Nephron progenitor cell (in vitro differentiated cells): ENCODE measurements at regions not wholly inside any gene's neighbourhood (a gene's known extent, or its start where the extent isn't known, plus 50 kb on each side); places are given as distances from the start of the nearest gene placed in this dataset.
A peak's percentile ranks its signal among the peaks of the same experiment; 100 is the strongest.
"Not testable (repeated sequence)": the region's sequence is repeated elsewhere in the genome, so short reads cannot be mapped to it uniquely, and the experiment has no call there.

Experiments
- DNase-seq: peaks from one replicate; pipeline ENCODE4 v3.0.0; 2021
- H3K27ac Mint-ChIP-seq: 2 replicates; pipeline ENCODE4 v1.8.0; 2021; ENCODE audit warnings: mild to moderate bottlenecking, moderate library complexity, mixed read lengths
- H3K27me3 Mint-ChIP-seq: 2 replicates; pipeline ENCODE4 v1.8.0; 2021; ENCODE audit warnings: mild to moderate bottlenecking, low read depth, mixed read lengths; ENCODE audit not compliant: poor library complexity
- H3K36me3 Mint-ChIP-seq: 2 replicates; pipeline ENCODE4 v1.8.0; 2021; ENCODE audit warnings: low read depth, mixed read lengths
- H3K4me1 Mint-ChIP-seq: 2 replicates; pipeline ENCODE4 v1.8.0; 2021; ENCODE audit warnings: mixed read lengths
- H3K4me3 Mint-ChIP-seq: 2 replicates; pipeline ENCODE4 v1.8.0; 2021; ENCODE audit warnings: mild to moderate bottlenecking, moderate library complexity, mixed read lengths
- H3K9me3 Mint-ChIP-seq: 2 replicates; pipeline ENCODE4 v1.8.0; 2021; ENCODE audit warnings: mild to moderate bottlenecking, moderate library complexity, mixed read lengths
- CTCF ChIP-seq: fragments of 200-600 bp; sonication (generic); IDR thresholded peaks from 2 replicates; pipeline ENCODE4 v1.5.0; 2021; ENCODE audit warnings: antibody characterized with exemption

- Mint-ChIP-seq H3K4me3 (no peak overlapping the region), H3K4me1 (no peaks in the 10 kb centered on the region), H3K36me3 (no peaks in the 10 kb centered on the region), H3K9me3 (no peaks in the 10 kb centered on the region), H3K27ac (no peak overlapping the region), H3K27me3 (peaks cover 22% of the 10 kb centered on the region)
- DNase-seq: no peak
- no peak for TF ChIP-seq CTCF
These were observed 409.4 kb upstream of the FRG2C start for GRCh38 chr3:75254685-75255084.

- H3K4me3 Mint-ChIP-seq, H3K4me1 Mint-ChIP-seq, H3K27ac Mint-ChIP-seq, DNase-seq, H3K9me3 Mint-ChIP-seq, H3K36me3 Mint-ChIP-seq: not testable (repeated sequence)
- peak; percentile 53 for TF ChIP-seq CTCF
- peaks cover 25% of the 10 kb centered on the region for H3K27me3 Mint-ChIP-seq
These were observed 405.1 kb upstream of the FRG2C start for GRCh38 chr3:75258825-75259683.

GRCh38 chr3:75260975-75261374 lies 403.2 kb upstream of the FRG2C start:
- not testable (repeated sequence) for H3K27ac Mint-ChIP-seq

GRCh38 chr3:75262661-75263060 lies 401.5 kb upstream of the FRG2C start:
- Mint-ChIP-seq H3K4me1 (no peaks in the 10 kb centered on the region), H3K27me3 (peaks cover 10% of the 10 kb centered on the region), H3K4me3 (no peak overlapping the region), H3K36me3 (no peaks in the 10 kb centered on the region), H3K27ac (no peak overlapping the region), H3K9me3 (no peaks in the 10 kb centered on the region)
- no peak for DNase-seq
- TF ChIP-seq CTCF: no peak

More at GRCh38 chr3:75260975-75261374, 403.2 kb upstream of the FRG2C start:
- not testable (repeated sequence) for DNase-seq, H3K9me3 Mint-ChIP-seq, H3K4me3 Mint-ChIP-seq, H3K36me3 Mint-ChIP-seq, H3K4me1 Mint-ChIP-seq
- peaks cover 16% of the 10 kb centered on the region for H3K27me3 Mint-ChIP-seq

- H3K4me3 Mint-ChIP-seq: no peak overlapping the region
- no peaks in the 10 kb centered on the region for H3K9me3 Mint-ChIP-seq
- H3K27me3 Mint-ChIP-seq: peaks cover 2% of the 10 kb centered on the region
- no peak for DNase-seq
- no peak overlapping the region for H3K27ac Mint-ChIP-seq
- H3K4me1 Mint-ChIP-seq: no peaks in the 10 kb centered on the region
- H3K36me3 Mint-ChIP-seq: no peaks in the 10 kb centered on the region
- no peak for TF ChIP-seq CTCF
These were observed 398.2 kb upstream of the FRG2C start for GRCh38 chr3:75265897-75266296.

GRCh38 chr3:75268576-75268975 lies 395.6 kb upstream of the FRG2C start:
- H3K9me3 Mint-ChIP-seq, H3K4me1 Mint-ChIP-seq, H3K4me3 Mint-ChIP-seq, H3K27me3 Mint-ChIP-seq, H3K27ac Mint-ChIP-seq, H3K36me3 Mint-ChIP-seq, DNase-seq: not testable (repeated sequence)

- DNase-seq, H3K4me3 Mint-ChIP-seq, H3K27ac Mint-ChIP-seq, H3K9me3 Mint-ChIP-seq, H3K36me3 Mint-ChIP-seq, H3K27me3 Mint-ChIP-seq, H3K4me1 Mint-ChIP-seq: not testable (repeated sequence)
These were observed 391.9 kb upstream of the FRG2C start for GRCh38 chr3:75272237-75272636.
